Parathyroid adenoma (tissue), 2 donors: ENCODE measurements at regions not wholly inside any gene's neighbourhood (a gene's known extent, or its start where the extent isn't known, plus 50 kb on each side); places are given as distances from the start of the nearest gene placed in this dataset.

Source experiments
- H2AFZ ChIP-seq: fragments of 300-600 bp; sonication (generic); one replicate; pipeline ENCODE4 v1.7.0; 2017; ENCODE audit warnings: antibody characterized with exemption, mild to moderate bottlenecking
- H3K27ac ChIP-seq: fragments of 300-600 bp; sonication (generic); one replicate; pipeline ENCODE4 v1.7.0; 2017
- H3K27me3 ChIP-seq: fragments of 300-600 bp; sonication (generic); one replicate; pipeline ENCODE4 v1.7.0; 2017; ENCODE audit warnings: low read length; ENCODE audit not compliant: control insufficient read depth, insufficient read depth
- H3K36me3 ChIP-seq: fragments of 300-600 bp; sonication (generic); one replicate; pipeline ENCODE4 v1.7.0; 2017; ENCODE audit warnings: low read length; ENCODE audit not compliant: control insufficient read depth, insufficient read depth
- H3K4me1 ChIP-seq: fragments of 300-600 bp; sonication (generic); one replicate; pipeline ENCODE4 v1.7.0; 2017; ENCODE audit warnings: control low read depth
- H3K4me2 ChIP-seq: fragments of 300-600 bp; sonication (generic); one replicate; pipeline ENCODE4 v1.7.0; 2017; ENCODE audit warnings: low read length
- H3K4me3 ChIP-seq: fragments of 300-600 bp; sonication (generic); one replicate; pipeline ENCODE4 v1.7.0; 2017; ENCODE audit warnings: low read depth, low read length
- H3K79me2 ChIP-seq: fragments of 300-600 bp; sonication (generic); one replicate; pipeline ENCODE4 v1.7.0; 2017; ENCODE audit warnings: control low read depth
- H3K9ac ChIP-seq: fragments of 300-600 bp; sonication (generic); one replicate; pipeline ENCODE4 v1.7.0; 2017; ENCODE audit warnings: mild to moderate bottlenecking
- H3K9me3 ChIP-seq: fragments of 300-600 bp; sonication (generic); one replicate; pipeline ENCODE4 v1.7.0; 2017; ENCODE audit warnings: low read length; ENCODE audit not compliant: control insufficient read depth
- TF ChIP-seq, protein P1 (sequence below): fragments of 300-600 bp; sonication (generic); IDR thresholded peaks from one replicate; pipeline ENCODE4 v1.7.0; 2017; ENCODE audit warnings: antibody characterized with exemption, mild to moderate bottlenecking
- donor health status: primary hyperparathyroidism.

DNA sequence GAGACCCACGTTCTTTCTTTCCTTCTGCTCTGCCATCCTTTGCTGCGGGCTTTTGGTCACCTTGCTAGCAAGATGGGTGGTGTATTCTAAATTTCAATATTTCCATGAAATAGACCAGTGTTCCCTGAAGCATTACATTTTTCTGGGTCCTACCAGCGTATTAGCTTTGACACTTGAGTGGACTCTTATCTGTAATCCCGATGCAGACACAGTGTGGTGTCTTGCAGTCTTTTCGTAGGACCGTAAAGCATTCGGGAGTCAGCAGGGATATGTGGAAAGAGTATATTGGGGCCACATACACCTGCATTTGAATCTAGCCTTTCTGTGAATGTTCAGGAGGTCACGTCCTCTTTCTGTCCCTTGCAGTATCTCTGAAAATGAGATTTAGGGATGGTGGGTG, 124.7 kb upstream of the CPEB4 start:
- H3K36me3 ChIP-seq, result no peaks in the 10 kb centered on the region
- peak overlapping the region; percentile 80 for H2AFZ ChIP-seq
- TF ChIP-seq, protein P1, sequence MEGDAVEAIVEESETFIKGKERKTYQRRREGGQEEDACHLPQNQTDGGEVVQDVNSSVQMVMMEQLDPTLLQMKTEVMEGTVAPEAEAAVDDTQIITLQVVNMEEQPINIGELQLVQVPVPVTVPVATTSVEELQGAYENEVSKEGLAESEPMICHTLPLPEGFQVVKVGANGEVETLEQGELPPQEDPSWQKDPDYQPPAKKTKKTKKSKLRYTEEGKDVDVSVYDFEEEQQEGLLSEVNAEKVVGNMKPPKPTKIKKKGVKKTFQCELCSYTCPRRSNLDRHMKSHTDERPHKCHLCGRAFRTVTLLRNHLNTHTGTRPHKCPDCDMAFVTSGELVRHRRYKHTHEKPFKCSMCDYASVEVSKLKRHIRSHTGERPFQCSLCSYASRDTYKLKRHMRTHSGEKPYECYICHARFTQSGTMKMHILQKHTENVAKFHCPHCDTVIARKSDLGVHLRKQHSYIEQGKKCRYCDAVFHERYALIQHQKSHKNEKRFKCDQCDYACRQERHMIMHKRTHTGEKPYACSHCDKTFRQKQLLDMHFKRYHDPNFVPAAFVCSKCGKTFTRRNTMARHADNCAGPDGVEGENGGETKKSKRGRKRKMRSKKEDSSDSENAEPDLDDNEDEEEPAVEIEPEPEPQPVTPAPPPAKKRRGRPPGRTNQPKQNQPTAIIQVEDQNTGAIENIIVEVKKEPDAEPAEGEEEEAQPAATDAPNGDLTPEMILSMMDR, result no peak
- no peaks in the 10 kb centered on the region for H3K79me2 ChIP-seq
- no peak overlapping the region for H3K4me2 ChIP-seq
- no peak overlapping the region for H3K9ac ChIP-seq
- H3K27ac ChIP-seq, result peak overlapping the region; percentile 76
- H3K4me1 ChIP-seq, result peaks cover 71% of the 10 kb centered on the region
- no peak overlapping the region for H3K4me3 ChIP-seq
- no peaks in the 10 kb centered on the region for H3K9me3 ChIP-seq
- H3K27me3 ChIP-seq, result no peaks in the 10 kb centered on the region

DNA sequence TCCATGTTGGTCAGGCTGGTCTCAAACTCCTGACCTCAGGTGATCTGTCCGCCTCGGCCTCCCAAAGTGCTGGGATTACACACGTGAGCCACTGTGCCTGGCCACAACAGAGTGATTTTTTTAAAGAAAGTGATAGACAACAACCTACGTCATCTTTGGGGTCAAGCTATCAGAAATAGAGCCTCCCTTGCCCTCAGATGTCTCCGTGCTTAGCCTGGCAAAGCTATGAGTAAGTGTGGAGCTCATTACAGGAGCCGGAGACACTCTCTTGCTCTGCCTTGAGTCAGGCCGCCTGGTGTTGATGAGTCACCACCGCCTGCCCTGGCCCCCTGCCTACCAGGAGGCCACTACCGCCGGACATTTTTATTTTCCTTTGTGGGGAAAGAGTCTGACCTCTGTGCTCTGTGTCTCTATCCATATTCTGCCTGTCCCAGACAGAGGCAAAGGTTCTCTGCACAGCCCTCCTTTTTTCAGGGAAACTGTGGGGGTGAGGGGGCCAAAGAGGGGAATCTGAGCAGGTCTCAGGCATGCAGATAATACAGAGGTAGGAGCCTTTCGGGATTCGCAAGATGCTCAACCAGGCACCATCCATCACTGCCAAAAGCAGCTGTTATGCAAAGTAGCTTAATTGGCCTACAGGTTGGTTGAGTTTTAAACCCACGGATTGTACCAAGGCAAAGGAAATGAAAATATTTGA, 123.7 kb upstream of the CPEB4 start:
- Histone ChIP-seq H2AFZ (peak overlapping the region; percentile 80), H3K4me1 (peaks cover 63% of the 10 kb centered on the region), H3K9ac (no peak overlapping the region), H3K4me3 (no peak overlapping the region), H3K9me3 (no peaks in the 10 kb centered on the region), H3K27ac (peak overlapping the region; percentile 76), H3K27me3 (no peaks in the 10 kb centered on the region), H3K36me3 (no peaks in the 10 kb centered on the region), H3K4me2 (no peak overlapping the region), H3K79me2 (no peaks in the 10 kb centered on the region)
- TF ChIP-seq, protein P1, result no peak

DNA sequence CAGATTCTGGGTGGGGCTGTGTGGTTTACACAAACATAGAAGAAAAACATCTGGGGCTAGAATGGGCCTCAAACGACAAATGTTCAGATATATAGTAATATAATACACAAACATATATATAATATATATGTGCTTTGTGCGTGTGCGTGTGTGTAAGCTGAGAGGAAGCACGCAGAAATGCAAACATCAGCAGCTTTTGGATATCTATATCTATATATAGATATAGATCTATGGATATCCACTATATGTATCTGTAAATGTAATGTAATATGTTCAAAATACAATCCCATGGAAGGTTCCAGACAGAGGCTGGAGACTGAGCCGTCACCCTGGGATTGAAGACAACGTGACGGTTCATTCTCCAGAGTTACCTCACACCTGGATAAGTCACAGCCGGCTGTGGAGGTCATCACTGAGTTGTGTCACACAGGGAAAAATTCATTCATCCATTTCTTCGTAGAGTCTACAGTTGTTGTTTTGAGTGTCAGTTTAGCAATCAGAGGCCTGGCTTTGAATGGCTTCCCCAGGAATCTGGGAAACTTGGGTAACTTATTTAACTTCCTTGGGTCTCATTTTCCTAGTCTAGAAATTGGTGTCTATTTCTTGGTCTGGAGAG, 123.0 kb upstream of the CPEB4 start:
- Histone ChIP-seq H3K4me3 (no peak overlapping the region), H3K9me3 (no peaks in the 10 kb centered on the region), H3K27ac (peak overlapping the region; percentile 76), H3K4me2 (no peak overlapping the region), H3K36me3 (no peaks in the 10 kb centered on the region), H2AFZ (no peak overlapping the region), H3K9ac (no peak overlapping the region), H3K4me1 (peaks cover 63% of the 10 kb centered on the region), H3K27me3 (no peaks in the 10 kb centered on the region), H3K79me2 (no peaks in the 10 kb centered on the region)
- TF ChIP-seq, protein P1, result no peak

DNA sequence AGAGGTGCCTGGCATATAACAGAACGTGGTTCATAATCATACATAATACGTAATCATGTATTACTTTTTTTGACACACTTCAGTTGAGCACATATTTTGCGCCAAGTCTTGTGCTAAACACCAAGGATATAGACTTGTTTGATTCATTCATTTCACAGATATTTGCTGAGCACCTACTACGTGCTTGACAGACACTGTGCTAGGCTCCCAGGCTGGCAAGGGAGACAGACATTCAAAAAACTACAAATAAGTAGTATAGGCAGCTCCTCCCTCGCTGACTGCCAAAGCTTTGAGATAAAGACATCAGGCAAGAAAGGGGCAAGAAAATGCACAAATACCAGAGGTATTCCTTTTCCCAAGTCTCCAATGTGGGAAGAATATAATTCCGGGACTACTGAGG, 122.5 kb upstream of the CPEB4 start:
- H3K4me1 ChIP-seq, result peaks cover 59% of the 10 kb centered on the region
- H3K9ac ChIP-seq, result no peak overlapping the region
- TF ChIP-seq, protein P1, result no peak
- H3K4me3 ChIP-seq, result no peak overlapping the region
- no peak overlapping the region for H3K4me2 ChIP-seq
- H3K9me3 ChIP-seq, result no peaks in the 10 kb centered on the region
- H2AFZ ChIP-seq, result no peak overlapping the region
- no peaks in the 10 kb centered on the region for H3K27me3 ChIP-seq
- no peaks in the 10 kb centered on the region for H3K79me2 ChIP-seq
- H3K27ac ChIP-seq, result peak overlapping the region; percentile 87
- H3K36me3 ChIP-seq, result no peaks in the 10 kb centered on the region
